MM.1S (cell line): ENCODE measurements at regions not wholly inside any gene's neighbourhood (a gene's known extent, or its start where the extent isn't known, plus 50 kb on each side); places are given as distances from the start of the nearest gene placed in this dataset.
"Not testable (repeated sequence)": the region's sequence is repeated elsewhere in the genome, so short reads cannot be mapped to it uniquely, and the experiment has no call there.

Source experiments
- DNase-seq: peaks from one replicate; pipeline ENCODE4 v3.0.0-alpha.2; 2015
- H2AFZ ChIP-seq: fragments of 300-600 bp; sonication (generic); 2 replicates; pipeline ENCODE4 v1.6.0; 2016; ENCODE audit warnings: antibody characterized with exemption, low read length
- H3F3A ChIP-seq: fragments of 300-600 bp; sonication (generic); 2 replicates; pipeline ENCODE4 v1.6.1; 2016; ENCODE audit warnings: mild to moderate bottlenecking, antibody characterized with exemption, low read length, moderate library complexity, mixed read lengths; ENCODE audit not compliant: insufficient read depth
- H3K27ac ChIP-seq: fragments of 300-600 bp; sonication (generic); 2 replicates; pipeline ENCODE4 v1.5.1; 2016; ENCODE audit warnings: mild to moderate bottlenecking, low read length
- H3K27me3 ChIP-seq: fragments of 300-600 bp; sonication (generic); replicated peaks from 2 replicates; pipeline ENCODE4 v1.6.0; 2016; ENCODE audit warnings: low read length; ENCODE audit not compliant: insufficient read depth
- H3K36me3 ChIP-seq: fragments of 300-600 bp; sonication (generic); replicated peaks from 2 replicates; pipeline ENCODE4 v1.6.1; 2016; ENCODE audit warnings: mild to moderate bottlenecking, low read length, mixed read lengths; ENCODE audit not compliant: insufficient read depth
- H3K4me1 ChIP-seq: fragments of 300-600 bp; sonication (generic); 2 replicates; pipeline ENCODE4 v1.6.1; 2016; ENCODE audit warnings: low read length, mixed read lengths
- H3K4me2 ChIP-seq: fragments of 300-600 bp; sonication (generic); 2 replicates; pipeline ENCODE4 v1.6.0; 2016; ENCODE audit warnings: low read depth, low read length
- H3K4me3 ChIP-seq: fragments of 300-600 bp; sonication (generic); 2 replicates; pipeline ENCODE4 v1.5.1; 2016; ENCODE audit warnings: low read length, mixed read lengths
- H3K79me2 ChIP-seq: fragments of 300-600 bp; sonication (generic); 2 replicates; pipeline ENCODE4 v1.6.1; 2016; ENCODE audit warnings: mixed run types, low read length, mixed read lengths
- H3K9ac ChIP-seq: fragments of 300-600 bp; sonication (generic); 2 replicates; pipeline ENCODE4 v1.6.1; 2016; ENCODE audit warnings: low read length, mixed read lengths
- H3K9me2 ChIP-seq: fragments of 300-600 bp; sonication (generic); replicated peaks from 2 replicates; pipeline ENCODE4 v1.6.1; 2016; ENCODE audit warnings: mild to moderate bottlenecking, low read length, mixed read lengths; ENCODE audit not compliant: insufficient read depth
- H3K9me3 ChIP-seq: fragments of 300-600 bp; sonication (generic); replicated peaks from 2 replicates; pipeline ENCODE4 v1.6.1; 2016; ENCODE audit warnings: mild to moderate bottlenecking, low read length, mixed read lengths; ENCODE audit not compliant: insufficient read depth
- H4K20me1 ChIP-seq: fragments of 300-600 bp; sonication (generic); 2 replicates; pipeline ENCODE4 v1.6.1; 2016; ENCODE audit warnings: mild to moderate bottlenecking, low read length, moderate library complexity, mixed read lengths; ENCODE audit not compliant: insufficient read depth
- EZH2 ChIP-seq: fragments of 300-600 bp; sonication (generic); optimal IDR thresholded peaks from 2 replicates; pipeline ENCODE3; 2017; ENCODE audit warnings: low read depth, mild to moderate bottlenecking, antibody characterized with exemption, low read length, mixed read lengths
- EZH2phosphoT487 ChIP-seq: fragments of 300-600 bp; sonication (generic); IDR thresholded peaks from 2 replicates; pipeline ENCODE4 v1.6.1; 2018; ENCODE audit warnings: antibody characterized with exemption, low read length
- TF ChIP-seq, protein P1 (sequence below): fragments of 300-600 bp; sonication (generic); IDR thresholded peaks from 2 replicates; pipeline ENCODE4 v1.5.1; 2016; ENCODE audit warnings: antibody characterized with exemption, low read length, mixed read lengths

- DNase-seq: no peak
- H3K36me3 ChIP-seq: no peaks in the 10 kb centered on the region
- H2AFZ ChIP-seq: no peak overlapping the region
- no peaks in the 10 kb centered on the region for H3K9me2 ChIP-seq
- no peak overlapping the region for H3K27ac ChIP-seq
- no peaks in the 10 kb centered on the region for H3K79me2 ChIP-seq
- no peak overlapping the region for H3K4me2 ChIP-seq
- H3K9ac ChIP-seq: no peak overlapping the region
- H3K4me1 ChIP-seq: no peaks in the 10 kb centered on the region
- H3K4me3 ChIP-seq: no peak overlapping the region
- TF ChIP-seq EZH2phosphoT487 (no peak), EZH2 (no peak)
- TF ChIP-seq, protein P1, sequence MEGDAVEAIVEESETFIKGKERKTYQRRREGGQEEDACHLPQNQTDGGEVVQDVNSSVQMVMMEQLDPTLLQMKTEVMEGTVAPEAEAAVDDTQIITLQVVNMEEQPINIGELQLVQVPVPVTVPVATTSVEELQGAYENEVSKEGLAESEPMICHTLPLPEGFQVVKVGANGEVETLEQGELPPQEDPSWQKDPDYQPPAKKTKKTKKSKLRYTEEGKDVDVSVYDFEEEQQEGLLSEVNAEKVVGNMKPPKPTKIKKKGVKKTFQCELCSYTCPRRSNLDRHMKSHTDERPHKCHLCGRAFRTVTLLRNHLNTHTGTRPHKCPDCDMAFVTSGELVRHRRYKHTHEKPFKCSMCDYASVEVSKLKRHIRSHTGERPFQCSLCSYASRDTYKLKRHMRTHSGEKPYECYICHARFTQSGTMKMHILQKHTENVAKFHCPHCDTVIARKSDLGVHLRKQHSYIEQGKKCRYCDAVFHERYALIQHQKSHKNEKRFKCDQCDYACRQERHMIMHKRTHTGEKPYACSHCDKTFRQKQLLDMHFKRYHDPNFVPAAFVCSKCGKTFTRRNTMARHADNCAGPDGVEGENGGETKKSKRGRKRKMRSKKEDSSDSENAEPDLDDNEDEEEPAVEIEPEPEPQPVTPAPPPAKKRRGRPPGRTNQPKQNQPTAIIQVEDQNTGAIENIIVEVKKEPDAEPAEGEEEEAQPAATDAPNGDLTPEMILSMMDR: no peak
- H3F3A ChIP-seq: no peaks in the 10 kb centered on the region
- H4K20me1 ChIP-seq: no peaks in the 10 kb centered on the region
- H3K27me3 ChIP-seq: no peaks in the 10 kb centered on the region
- no peaks in the 10 kb centered on the region for H3K9me3 ChIP-seq
These were observed 140.1 kb upstream of the MED14 start for GRCh38 chrX:40875476-40875875.

DNA sequence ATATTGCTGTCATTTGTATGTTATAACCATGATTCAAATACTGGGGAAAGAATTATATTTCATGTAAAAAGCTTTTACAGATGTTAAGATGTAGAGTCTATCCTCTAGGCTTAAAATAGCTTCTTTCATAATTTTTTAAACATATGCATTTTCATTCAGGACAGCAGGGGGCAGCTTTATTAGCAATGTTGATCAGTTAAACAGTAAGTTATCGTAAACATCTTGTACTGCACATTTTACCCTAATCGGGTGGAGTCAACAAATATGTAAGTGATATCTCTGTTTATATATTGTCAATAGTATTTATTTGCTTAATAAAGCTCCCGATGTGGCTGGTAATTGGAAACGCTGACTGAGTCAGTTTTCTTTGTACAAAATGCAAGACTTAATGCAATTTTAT is 142.5 kb upstream of the MED14 start:
- DNase-seq: peak; percentile 20
- H3K27ac ChIP-seq: no peak overlapping the region
- no peaks in the 10 kb centered on the region for H3F3A ChIP-seq
- H3K9ac ChIP-seq: no peak overlapping the region
- H3K4me3 ChIP-seq: no peak overlapping the region
- no peak overlapping the region for H3K4me2 ChIP-seq
- no peaks in the 10 kb centered on the region for H3K79me2 ChIP-seq
- no peaks in the 10 kb centered on the region for H3K9me3 ChIP-seq
- H3K36me3 ChIP-seq: no peaks in the 10 kb centered on the region
- no peaks in the 10 kb centered on the region for H3K4me1 ChIP-seq
- no peaks in the 10 kb centered on the region for H4K20me1 ChIP-seq
- H2AFZ ChIP-seq: no peak overlapping the region
- H3K9me2 ChIP-seq: no peaks in the 10 kb centered on the region
- TF ChIP-seq, protein P1: peak; percentile 37
- TF ChIP-seq EZH2phosphoT487: no peak
- no peak for TF ChIP-seq EZH2
- no peaks in the 10 kb centered on the region for H3K27me3 ChIP-seq

DNA sequence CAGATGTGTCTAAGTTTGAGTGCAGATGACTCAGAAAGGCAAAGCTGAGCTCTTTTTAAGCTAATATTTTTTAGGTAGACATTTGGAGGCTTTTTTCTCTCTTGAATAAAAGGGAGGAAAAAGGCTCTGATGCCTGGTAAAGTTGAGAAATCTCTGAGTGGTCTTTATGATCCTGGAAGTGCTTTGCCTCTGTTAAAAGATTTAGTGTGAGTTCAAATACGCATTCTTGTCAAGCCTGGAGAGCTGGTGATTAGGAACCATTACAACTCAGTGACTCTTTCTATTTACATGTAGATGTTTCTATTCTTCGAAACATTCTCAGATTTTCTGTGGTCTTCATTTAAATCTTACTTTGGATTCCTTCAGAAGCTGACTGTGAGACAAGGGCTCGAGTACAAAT is 143.4 kb upstream of the MED14 start:
- no peak overlapping the region for H3K4me3 ChIP-seq
- no peaks in the 10 kb centered on the region for H3K36me3 ChIP-seq
- TF ChIP-seq, protein P1: no peak
- TF ChIP-seq EZH2phosphoT487 (no peak), EZH2 (no peak)
- H3K4me2 ChIP-seq: no peak overlapping the region
- no peak for DNase-seq
- H2AFZ ChIP-seq: no peak overlapping the region
- no peaks in the 10 kb centered on the region for H3K79me2 ChIP-seq
- H3K27me3 ChIP-seq: no peaks in the 10 kb centered on the region
- H4K20me1 ChIP-seq: no peaks in the 10 kb centered on the region
- no peaks in the 10 kb centered on the region for H3K4me1 ChIP-seq
- H3K27ac ChIP-seq: no peak overlapping the region
- H3K9ac ChIP-seq: no peak overlapping the region
- H3K9me3 ChIP-seq: no peaks in the 10 kb centered on the region
- no peaks in the 10 kb centered on the region for H3F3A ChIP-seq
- no peaks in the 10 kb centered on the region for H3K9me2 ChIP-seq

- H2AFZ ChIP-seq, H3K27ac ChIP-seq, H3K4me3 ChIP-seq, H3K4me2 ChIP-seq, H3K36me3 ChIP-seq, H3K79me2 ChIP-seq, H4K20me1 ChIP-seq, H3K4me1 ChIP-seq, H3K9me3 ChIP-seq, DNase-seq, H3K27me3 ChIP-seq, H3K9ac ChIP-seq, H3K9me2 ChIP-seq, H3F3A ChIP-seq: not testable (repeated sequence)
These were observed 143.8 kb upstream of the MED14 start for GRCh38 chrX:40879172-40879571.
